Stimulated activated naive B cell treated with anti-CD40 and anti-IgM and Interleukin-4, amounts not matched to agents 10 μg/mL and 1 μg/mL and 100 μg/mL, for 72 hours (primary cell): ENCODE measurements at regions not wholly inside any gene's neighbourhood (a gene's known extent, or its start where the extent isn't known, plus 50 kb on each side); places are given as distances from the start of the nearest gene placed in this dataset.
"Not testable (repeated sequence)": the region's sequence is repeated elsewhere in the genome, so short reads cannot be mapped to it uniquely, and the experiment has no call there.

Experiments
- ATAC-seq, 2 donors: fragments of 150-1000 bp; cut with Tn5 transposase; replicated peaks; 2 replicates each; pipeline ENCODE4 v1.10.0; 2021; ENCODE audit warnings: moderate library complexity in 1 of 2
- DNase-seq: peaks from one replicate; pipeline ENCODE4 v3.0.0; 2021
- H3K27ac Mint-ChIP-seq: one replicate; pipeline ENCODE4 v1.8.0; 2022; ENCODE audit warnings: mild to moderate bottlenecking, mixed read lengths
- H3K27me3 Mint-ChIP-seq, 2 donors: one replicate each; pipeline ENCODE4 v1.8.0; 2022; ENCODE audit warnings: mixed read lengths in 2 of 2
- H3K36me3 Mint-ChIP-seq, 2 donors: one replicate each; pipeline ENCODE4 v1.8.0; 2022; ENCODE audit warnings: mixed read lengths in 2 of 2, mild to moderate bottlenecking in 1 of 2
- H3K4me1 Mint-ChIP-seq, 2 donors: one replicate each; pipeline ENCODE4 v1.8.0; 2022; ENCODE audit warnings: mixed read lengths in 2 of 2, mild to moderate bottlenecking in 1 of 2
- H3K4me3 Mint-ChIP-seq, 2 donors: one replicate each; pipeline ENCODE4 v1.8.0; 2022; ENCODE audit warnings: mild to moderate bottlenecking in 2 of 2, mixed read lengths in 2 of 2, moderate library complexity in 1 of 2
- H3K9me3 Mint-ChIP-seq, 2 donors: one replicate each; pipeline ENCODE4 v1.8.0; 2022; ENCODE audit warnings: mixed read lengths in 2 of 2, mild to moderate bottlenecking in 1 of 2

GRCh38 chr6:958488-958887, 265.5 kb upstream of the EXOC2 start:
- no peak for DNase-seq
- Mint-ChIP-seq H3K36me3 (no peaks in the 10 kb centered on the region), H3K27ac (no peak overlapping the region), H3K27me3 (peaks cover 24 to 35% of the 10 kb centered on the region in 2 donors), H3K4me3 (no peak overlapping the region), H3K4me1 (no peaks in the 10 kb centered on the region), H3K9me3 (no peaks in the 10 kb centered on the region)
- ATAC-seq, result no peak

- DNase-seq (no peak), ATAC-seq (no peak)
- H3K36me3 Mint-ChIP-seq, result no peaks in the 10 kb centered on the region
- no peak overlapping the region for H3K4me3 Mint-ChIP-seq
- H3K9me3 Mint-ChIP-seq, result no peaks in the 10 kb centered on the region
- H3K27ac Mint-ChIP-seq, result no peak overlapping the region
- H3K27me3 Mint-ChIP-seq, result peaks cover 20 to 30% of the 10 kb centered on the region in 2 donors
- H3K4me1 Mint-ChIP-seq, result no peaks in the 10 kb centered on the region
Observed at GRCh38 chr6:951399-952181, 258.7 kb upstream of the EXOC2 start.

- Mint-ChIP-seq H3K27ac (no peak overlapping the region), H3K4me1 (no peaks in the 10 kb centered on the region), H3K27me3 (peaks cover 11 to 17% of the 10 kb centered on the region in 2 donors), H3K9me3 (peaks cover 5 to 8% of the 10 kb centered on the region in 2 donors), H3K4me3 (no peak overlapping the region), H3K36me3 (no peaks in the 10 kb centered on the region)
- ATAC-seq, result no peak
- DNase-seq, result no peak
Observed at GRCh38 chr6:947235-947934, 254.4 kb upstream of the EXOC2 start.

- DNase-seq (no peak), ATAC-seq (no peak)
- Mint-ChIP-seq H3K4me3 (no peak overlapping the region), H3K27me3 (peaks cover 16 to 23% of the 10 kb centered on the region in 2 donors), H3K4me1 (no peaks in the 10 kb centered on the region), H3K36me3 (no peaks in the 10 kb centered on the region), H3K9me3 (peaks cover 7 to 8% of the 10 kb centered on the region in 2 donors), H3K27ac (no peak overlapping the region)
Observed at GRCh38 chr6:946546-946945, 253.6 kb upstream of the EXOC2 start.

GRCh38 chr6:939526-940252, 246.8 kb upstream of the EXOC2 start:
- Mint-ChIP-seq H3K4me3 (no peak overlapping the region), H3K4me1 (no peaks in the 10 kb centered on the region), H3K36me3 (no peaks in the 10 kb centered on the region), H3K9me3 (peaks cover 7 to 8% of the 10 kb centered on the region in 2 donors), H3K27me3 (peaks cover 34 to 53% of the 10 kb centered on the region in 2 donors), H3K27ac (no peak overlapping the region)
- DNase-seq (no peak), ATAC-seq (no peak)

- ATAC-seq, result no peak
- H3K27ac Mint-ChIP-seq, result no peak overlapping the region
Observed at GRCh38 chr6:938916-939315, 246.0 kb upstream of the EXOC2 start.

GRCh38 chr6:938271-938905, 245.4 kb upstream of the EXOC2 start:
- DNase-seq (no peak), ATAC-seq (no peak)
- no peak overlapping the region for H3K4me3 Mint-ChIP-seq
- no peaks in the 10 kb centered on the region for H3K36me3 Mint-ChIP-seq
- peaks cover 4 to 8% of the 10 kb centered on the region in 2 donors for H3K9me3 Mint-ChIP-seq
- peaks cover 38 to 60% of the 10 kb centered on the region in 2 donors for H3K27me3 Mint-ChIP-seq
- H3K27ac Mint-ChIP-seq, result no peak overlapping the region
- H3K4me1 Mint-ChIP-seq, result no peaks in the 10 kb centered on the region

More at GRCh38 chr6:938916-939315, 246.0 kb upstream of the EXOC2 start:
- DNase-seq, result no peak
- Mint-ChIP-seq H3K4me1 (no peaks in the 10 kb centered on the region), H3K27me3 (peaks cover 38 to 59% of the 10 kb centered on the region in 2 donors), H3K36me3 (no peaks in the 10 kb centered on the region), H3K4me3 (no peak overlapping the region), H3K9me3 (peaks cover 5 to 8% of the 10 kb centered on the region in 2 donors)

GRCh38 chr6:935582-935981, 242.6 kb upstream of the EXOC2 start:
- Mint-ChIP-seq H3K4me3 (no peak overlapping the region), H3K27me3 (peaks cover 27 to 47% of the 10 kb centered on the region in 2 donors), H3K36me3 (no peaks in the 10 kb centered on the region), H3K9me3 (no peaks in the 10 kb centered on the region), H3K27ac (no peak overlapping the region), H3K4me1 (no peaks in the 10 kb centered on the region)
- ATAC-seq (no peak), DNase-seq (no peak)

- DNase-seq, result no peak
- no peak overlapping the region for H3K4me3 Mint-ChIP-seq
- H3K9me3 Mint-ChIP-seq, result no peaks in the 10 kb centered on the region
- H3K36me3 Mint-ChIP-seq, result no peaks in the 10 kb centered on the region
- H3K27me3 Mint-ChIP-seq, result peaks cover 19 to 43% of the 10 kb centered on the region in 2 donors
- no peak for ATAC-seq
- no peak overlapping the region for H3K27ac Mint-ChIP-seq
- no peaks in the 10 kb centered on the region for H3K4me1 Mint-ChIP-seq
Observed at GRCh38 chr6:934686-935085, 241.7 kb upstream of the EXOC2 start.

- not testable (repeated sequence) for DNase-seq, H3K4me3 Mint-ChIP-seq, H3K27ac Mint-ChIP-seq, H3K36me3 Mint-ChIP-seq, ATAC-seq, H3K4me1 Mint-ChIP-seq
- peaks cover 6 to 11% of the 10 kb centered on the region in 2 donors for H3K9me3 Mint-ChIP-seq
- peaks cover 24 to 36% of the 10 kb centered on the region in 2 donors for H3K27me3 Mint-ChIP-seq
Observed at GRCh38 chr6:931919-932318, 239.0 kb upstream of the EXOC2 start.

GRCh38 chr6:927157-927556, 234.2 kb upstream of the EXOC2 start:
- no peak overlapping the region for H3K27ac Mint-ChIP-seq
- peaks cover 14 to 15% of the 10 kb centered on the region in 2 donors for H3K9me3 Mint-ChIP-seq
- H3K4me1 Mint-ChIP-seq, result no peaks in the 10 kb centered on the region
- DNase-seq (no peak), ATAC-seq (no peak)
- no peak overlapping the region for H3K4me3 Mint-ChIP-seq
- H3K36me3 Mint-ChIP-seq, result peaks cover 0 to 4% of the 10 kb centered on the region in 2 donors
- peaks cover 28 to 43% of the 10 kb centered on the region in 2 donors for H3K27me3 Mint-ChIP-seq

GRCh38 chr6:925656-926213, 232.8 kb upstream of the EXOC2 start:
- ATAC-seq, result no peak
- Mint-ChIP-seq H3K4me1 (no peaks in the 10 kb centered on the region), H3K27ac (no peak overlapping the region), H3K36me3 (peaks cover 4 to 7% of the 10 kb centered on the region in 2 donors), H3K9me3 (peaks cover 22% of the 10 kb centered on the region in 2 donors), H3K27me3 (peaks cover 28 to 43% of the 10 kb centered on the region in 2 donors), H3K4me3 (no peak overlapping the region)
- no peak for DNase-seq

- H3K9me3 Mint-ChIP-seq, result peaks cover 27 to 28% of the 10 kb centered on the region in 2 donors
- H3K27ac Mint-ChIP-seq, result no peak overlapping the region
- peaks cover 28 to 43% of the 10 kb centered on the region in 2 donors for H3K27me3 Mint-ChIP-seq
- H3K4me1 Mint-ChIP-seq, result no peaks in the 10 kb centered on the region
- peaks cover 7% of the 10 kb centered on the region in 2 donors for H3K36me3 Mint-ChIP-seq
- no peak for DNase-seq
- ATAC-seq, result no peak
- H3K4me3 Mint-ChIP-seq, result no peak overlapping the region
Observed at GRCh38 chr6:924661-925060, 231.7 kb upstream of the EXOC2 start.

GRCh38 chr6:921400-921799, 228.5 kb upstream of the EXOC2 start:
- H3K4me1 Mint-ChIP-seq, result no peaks in the 10 kb centered on the region
- peaks cover 25 to 30% of the 10 kb centered on the region in 2 donors for H3K27me3 Mint-ChIP-seq
- H3K27ac Mint-ChIP-seq, result no peak overlapping the region
- no peak for DNase-seq
- no peak for ATAC-seq
- H3K36me3 Mint-ChIP-seq, result peaks cover 10 to 11% of the 10 kb centered on the region in 2 donors
- no peak overlapping the region for H3K4me3 Mint-ChIP-seq
- peaks cover 30 to 37% of the 10 kb centered on the region in 2 donors for H3K9me3 Mint-ChIP-seq
